ENCODE measurements at regions not wholly inside any gene's neighbourhood (a gene's known extent, or its start where the extent isn't known, plus 50 kb on each side); places are given as distances from the start of the nearest gene placed in this dataset.
"Not testable (repeated sequence)": the region's sequence is repeated elsewhere in the genome, so short reads cannot be mapped to it uniquely, and the experiment has no call there.

DNA sequence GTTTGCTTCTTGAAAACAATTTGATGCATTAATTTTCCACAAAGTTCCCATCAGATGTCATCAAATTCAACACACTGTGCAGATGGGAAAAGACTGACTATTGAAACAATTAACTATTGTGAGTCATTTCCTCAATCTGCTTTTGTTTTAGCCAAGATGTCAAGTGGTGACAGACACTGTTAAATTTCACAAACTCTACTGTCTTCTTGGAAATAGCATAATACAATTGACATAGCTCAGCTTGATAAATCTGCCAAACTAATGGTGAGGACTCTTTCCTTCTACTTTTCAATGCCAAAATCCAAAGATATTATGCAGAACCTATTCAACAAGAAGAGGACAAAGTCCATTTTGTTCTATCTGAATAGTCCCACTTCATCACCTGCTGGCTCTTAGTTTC is 242.3 kb downstream of the CAAP1 start:
- no peak for TF ChIP-seq CTCF (IDR thresholded peaks at IDR 0.05; ENCODE audit: control insufficient read depth, insufficient read depth, low read depth, low read length, missing control alignments)
- no peak overlapping the region for H3K4me3 ChIP-seq (ENCODE audit: control insufficient read depth, low read depth, low read length)
- no peak for DNase-seq (ENCODE audit: low read depth)

GRCh38 chr9:26643826-26644225 is 248.8 kb downstream of the CAAP1 start:
- no peak for TF ChIP-seq CTCF (IDR thresholded peaks at IDR 0.05; ENCODE audit: control insufficient read depth, insufficient read depth, low read depth, low read length, missing control alignments)

DNA sequence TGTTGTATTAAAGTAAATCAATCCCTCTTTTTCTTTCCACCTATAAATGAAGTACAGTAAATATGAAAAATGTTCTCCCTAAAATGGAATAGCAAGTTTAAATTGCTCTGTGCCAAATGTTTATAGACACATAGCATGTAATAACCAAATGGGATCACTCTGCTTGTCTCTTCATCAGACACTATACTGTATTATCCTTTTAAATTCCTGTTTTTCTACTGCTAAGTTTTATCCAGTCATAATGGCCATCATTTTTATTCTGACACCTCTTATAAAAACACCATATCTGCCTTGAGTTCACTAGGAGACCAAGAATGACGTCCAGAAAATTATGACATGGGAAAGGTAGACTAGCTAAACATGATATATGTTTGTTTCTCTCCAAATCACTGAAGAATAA is 252.8 kb downstream of the CAAP1 start:
- no peak for DNase-seq (ENCODE audit: low read depth)
- no peak for TF ChIP-seq CTCF (IDR thresholded peaks at IDR 0.05; ENCODE audit: control insufficient read depth, insufficient read depth, low read depth, low read length, missing control alignments)
- H3K4me3 ChIP-seq (ENCODE audit: control insufficient read depth, low read depth, low read length) = no peak overlapping the region

More at GRCh38 chr9:26643826-26644225, 248.8 kb downstream of the CAAP1 start:
- no peak for DNase-seq (ENCODE audit: low read depth)
- no peak overlapping the region for H3K4me3 ChIP-seq (ENCODE audit: control insufficient read depth, low read depth, low read length)

GRCh38 chr9:26637101-26637500 is 255.5 kb downstream of the CAAP1 start:
- no peak for TF ChIP-seq CTCF (IDR thresholded peaks at IDR 0.05; ENCODE audit: control insufficient read depth, insufficient read depth, low read depth, low read length, missing control alignments)
- H3K4me3 ChIP-seq (ENCODE audit: control insufficient read depth, low read depth, low read length) = no peak overlapping the region
- DNase-seq (ENCODE audit: low read depth) = no peak

DNA sequence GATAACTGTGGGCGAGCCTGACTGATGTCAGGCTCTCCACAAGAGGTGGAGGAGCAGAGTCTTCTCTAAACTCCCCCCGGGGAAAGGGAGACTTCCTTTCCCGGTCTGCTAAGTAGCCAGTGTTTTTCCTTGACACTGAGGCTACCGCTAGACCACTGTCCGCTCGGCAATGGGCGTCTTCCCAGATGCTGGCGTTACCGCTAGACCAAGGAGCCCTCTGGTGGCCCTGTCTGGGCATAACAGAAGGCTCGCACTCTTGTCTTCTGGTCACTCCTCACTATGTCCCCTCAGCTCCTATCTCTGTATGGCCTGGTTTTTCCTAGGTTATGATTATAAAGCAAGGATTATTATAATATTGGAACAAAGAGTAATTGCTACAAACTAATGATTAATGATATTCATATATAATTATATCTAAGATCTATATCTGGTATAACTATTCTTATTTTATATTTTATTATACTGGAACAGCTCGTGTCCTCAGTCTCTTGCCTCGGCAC is 278.7 kb downstream of the CAAP1 start:
- not testable (repeated sequence) for H3K4me3 ChIP-seq (ENCODE audit: control insufficient read depth, low read depth, low read length); DNase-seq (ENCODE audit: low read depth)
- TF ChIP-seq CTCF (IDR thresholded peaks at IDR 0.05; ENCODE audit: control insufficient read depth, insufficient read depth, low read depth, low read length, missing control alignments) = peak; percentile 31

- no peak for DNase-seq (ENCODE audit: low read depth)
Measured at GRCh38 chr9:26612211-26612610, 280.4 kb downstream of the CAAP1 start.

More at GRCh38 chr9:26612211-26612610, 280.4 kb downstream of the CAAP1 start:
- no peak overlapping the region for H3K4me3 ChIP-seq (ENCODE audit: control insufficient read depth, low read depth, low read length)
- TF ChIP-seq CTCF (IDR thresholded peaks at IDR 0.05; ENCODE audit: control insufficient read depth, insufficient read depth, low read depth, low read length, missing control alignments) = no peak

Measured in AG09309 (cell line).